ENCODE measurements at regions not wholly inside any gene's neighbourhood (a gene's known extent, or its start where the extent isn't known, plus 50 kb on each side); places are given as distances from the start of the nearest gene placed in this dataset.

DNA sequence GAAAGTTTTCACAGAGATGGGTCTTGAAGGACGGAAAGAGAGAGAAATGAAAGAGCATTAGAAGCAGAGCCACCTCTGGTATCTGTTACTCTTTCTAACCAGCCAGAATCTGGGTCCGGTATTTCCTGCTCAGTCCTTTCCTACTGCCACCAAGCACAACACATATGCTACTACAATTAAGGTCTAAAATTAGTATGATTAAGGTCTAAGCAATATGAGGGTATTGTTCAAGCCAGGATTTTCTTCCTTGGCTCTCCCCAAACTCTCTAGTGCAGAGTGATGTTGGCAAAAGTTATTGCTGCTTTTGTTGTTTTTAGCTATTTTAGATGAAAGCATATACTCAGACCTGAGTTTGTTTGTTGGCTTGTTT lies 59.2 kb upstream of the EED start:
- no peak for DNase-seq
- Histone ChIP-seq H3K36me3 (no peaks in the 10 kb centered on the region), H3K27ac (no peak overlapping the region), H3K4me3 (no peak overlapping the region), H3K4me1 (no peaks in the 10 kb centered on the region), H3K27me3 (no peaks in the 10 kb centered on the region), H3K9me3 (no peaks in the 10 kb centered on the region)
- intact Hi-C loops (cut with DNase I; ENCODE audit: low total_unique reads), result no loop called here
- TF ChIP-seq, protein P1, sequence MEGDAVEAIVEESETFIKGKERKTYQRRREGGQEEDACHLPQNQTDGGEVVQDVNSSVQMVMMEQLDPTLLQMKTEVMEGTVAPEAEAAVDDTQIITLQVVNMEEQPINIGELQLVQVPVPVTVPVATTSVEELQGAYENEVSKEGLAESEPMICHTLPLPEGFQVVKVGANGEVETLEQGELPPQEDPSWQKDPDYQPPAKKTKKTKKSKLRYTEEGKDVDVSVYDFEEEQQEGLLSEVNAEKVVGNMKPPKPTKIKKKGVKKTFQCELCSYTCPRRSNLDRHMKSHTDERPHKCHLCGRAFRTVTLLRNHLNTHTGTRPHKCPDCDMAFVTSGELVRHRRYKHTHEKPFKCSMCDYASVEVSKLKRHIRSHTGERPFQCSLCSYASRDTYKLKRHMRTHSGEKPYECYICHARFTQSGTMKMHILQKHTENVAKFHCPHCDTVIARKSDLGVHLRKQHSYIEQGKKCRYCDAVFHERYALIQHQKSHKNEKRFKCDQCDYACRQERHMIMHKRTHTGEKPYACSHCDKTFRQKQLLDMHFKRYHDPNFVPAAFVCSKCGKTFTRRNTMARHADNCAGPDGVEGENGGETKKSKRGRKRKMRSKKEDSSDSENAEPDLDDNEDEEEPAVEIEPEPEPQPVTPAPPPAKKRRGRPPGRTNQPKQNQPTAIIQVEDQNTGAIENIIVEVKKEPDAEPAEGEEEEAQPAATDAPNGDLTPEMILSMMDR (IDR thresholded peaks at IDR 0.05), result no peak
- no peak for TF ChIP-seq POLR2A (IDR thresholded peaks at IDR 0.05)

GRCh38 chr11:86184728-86185380 lies 59.7 kb upstream of the EED start:
- H3K4me3 ChIP-seq, result no peak overlapping the region
- no peak overlapping the region for H3K27ac ChIP-seq
- no peaks in the 10 kb centered on the region for H3K4me1 ChIP-seq
- intact Hi-C loops (cut with DNase I; ENCODE audit: low total_unique reads), result no loop called here
- TF ChIP-seq POLR2A (IDR thresholded peaks at IDR 0.05), result no peak
- TF ChIP-seq, protein P1 (IDR thresholded peaks at IDR 0.05), result no peak
- no peaks in the 10 kb centered on the region for H3K27me3 ChIP-seq
- no peaks in the 10 kb centered on the region for H3K36me3 ChIP-seq
- DNase-seq, result no peak
- no peaks in the 10 kb centered on the region for H3K9me3 ChIP-seq

DNA sequence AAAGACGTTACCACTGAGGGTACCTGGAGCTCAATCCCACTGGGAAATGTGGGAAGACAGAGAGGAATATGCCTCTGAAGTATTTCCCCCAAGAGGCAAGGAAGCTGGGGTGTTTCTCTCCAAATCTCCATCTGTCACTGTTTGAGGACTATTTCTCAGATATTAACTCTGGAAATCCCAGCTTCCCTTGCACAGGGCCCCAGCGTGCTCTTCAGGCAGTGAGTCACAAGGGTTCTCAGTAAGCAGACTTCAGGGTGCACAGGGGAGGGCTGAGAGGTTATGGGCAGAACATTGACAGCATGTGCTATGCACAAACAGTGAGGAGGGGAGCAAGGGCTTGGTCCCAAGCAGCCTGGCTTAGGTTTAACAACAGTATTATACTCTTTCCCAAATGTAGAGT lies 60.9 kb upstream of the EED start:
- no peak overlapping the region for H3K4me3 ChIP-seq
- H3K27ac ChIP-seq, result no peak overlapping the region
- no peak for DNase-seq
- H3K36me3 ChIP-seq, result no peaks in the 10 kb centered on the region
- no peaks in the 10 kb centered on the region for H3K27me3 ChIP-seq
- no peaks in the 10 kb centered on the region for H3K9me3 ChIP-seq
- intact Hi-C loops (cut with DNase I; ENCODE audit: low total_unique reads), result no loop called here
- TF ChIP-seq, protein P1 (IDR thresholded peaks at IDR 0.05), result no peak
- no peak for TF ChIP-seq POLR2A (IDR thresholded peaks at IDR 0.05)
- H3K4me1 ChIP-seq, result no peaks in the 10 kb centered on the region

DNA sequence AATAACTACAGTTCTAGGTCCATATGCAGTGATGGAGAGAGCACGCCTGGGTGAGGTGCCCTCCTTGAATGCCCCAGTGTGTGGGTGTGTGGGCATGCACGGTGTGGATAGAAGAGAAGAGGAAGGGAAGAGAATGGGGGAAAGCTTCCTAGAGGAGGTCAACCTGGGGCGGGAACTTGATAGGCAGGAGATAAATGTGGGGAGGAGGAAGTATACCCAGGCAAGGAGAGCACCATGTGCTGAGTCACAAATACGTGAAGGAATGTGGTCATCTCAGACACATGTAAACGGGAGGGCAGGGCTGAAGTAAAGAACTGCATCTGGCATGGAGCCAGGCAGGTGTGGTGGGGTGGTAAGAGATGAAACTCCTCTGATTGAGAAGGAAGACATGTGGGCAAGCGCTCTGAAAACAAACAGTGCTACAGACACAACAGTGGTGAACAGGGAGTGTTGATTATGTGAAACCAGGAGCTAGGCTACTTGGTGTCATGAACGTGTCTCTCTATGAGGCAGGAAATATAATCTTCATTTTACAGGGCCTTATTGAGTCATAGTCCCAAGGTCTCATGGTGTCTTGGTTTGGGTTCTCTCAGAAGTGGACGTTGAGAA lies 61.5 kb upstream of the EED start:
- TF ChIP-seq POLR2A (IDR thresholded peaks at IDR 0.05), result no peak
- TF ChIP-seq, protein P1 (IDR thresholded peaks at IDR 0.05), result no peak
- H3K4me3 ChIP-seq, result no peak overlapping the region
- intact Hi-C loops (cut with DNase I; ENCODE audit: low total_unique reads), result no loop called here

GRCh38 chr11:86181379-86181778 lies 63.2 kb upstream of the EED start:
- H3K27ac ChIP-seq, result no peak overlapping the region
- H3K36me3 ChIP-seq, result no peaks in the 10 kb centered on the region
- no peaks in the 10 kb centered on the region for H3K27me3 ChIP-seq
- TF ChIP-seq POLR2A (IDR thresholded peaks at IDR 0.05), result no peak
- TF ChIP-seq, protein P1 (IDR thresholded peaks at IDR 0.05), result no peak
- intact Hi-C loops (cut with DNase I; ENCODE audit: low total_unique reads), result no loop called here
- no peak for DNase-seq
- H3K4me1 ChIP-seq, result no peaks in the 10 kb centered on the region
- H3K9me3 ChIP-seq, result no peaks in the 10 kb centered on the region
- no peak overlapping the region for H3K4me3 ChIP-seq

More for the DNA sequence above, 61.5 kb upstream of the EED start:
- Histone ChIP-seq H3K27me3 (no peaks in the 10 kb centered on the region), H3K4me1 (no peaks in the 10 kb centered on the region), H3K9me3 (no peaks in the 10 kb centered on the region), H3K36me3 (no peaks in the 10 kb centered on the region), H3K27ac (no peak overlapping the region)
- no peak for DNase-seq

Measured in uterus (tissue), 3 donors.